AG09309 (cell line): ENCODE measurements at regions not wholly inside any gene's neighbourhood (a gene's known extent, or its start where the extent isn't known, plus 50 kb on each side); places are given as distances from the start of the nearest gene placed in this dataset.
"Not testable (repeated sequence)": the region's sequence is repeated elsewhere in the genome, so short reads cannot be mapped to it uniquely, and the experiment has no call there.

Experiments
- DNase-seq: peaks from one replicate; pipeline ENCODE4 v3.0.0-alpha.2; 2010; ENCODE audit warnings: low read depth
- H3K4me3 ChIP-seq: 2 replicates; pipeline ENCODE4 v1.5.1; 2011; ENCODE audit warnings: mild to moderate bottlenecking, low read depth, low read length, moderate library complexity; ENCODE audit not compliant: control insufficient read depth
- CTCF ChIP-seq: IDR thresholded peaks from 2 replicates; pipeline ENCODE4 v1.5.1; 2011; ENCODE audit warnings: mild to moderate bottlenecking, low read depth, low read length, inconsistent platforms; ENCODE audit not compliant: insufficient read depth, control insufficient read depth; ENCODE audit errors: missing control alignments

GRCh38 chr4:173651651-173652282, 121.7 kb upstream of the HAND2 start:
- H3K4me3 ChIP-seq = no peak overlapping the region
- DNase-seq = no peak
- no peak for TF ChIP-seq CTCF

- H3K4me3 ChIP-seq = no peak overlapping the region
Measured at GRCh38 chr4:173647902-173648301, 117.9 kb upstream of the HAND2 start.

GRCh38 chr4:173642509-173642908, 112.5 kb upstream of the HAND2 start:
- H3K4me3 ChIP-seq = no peak overlapping the region
- no peak for TF ChIP-seq CTCF
- DNase-seq = no peak

More at GRCh38 chr4:173647902-173648301, 117.9 kb upstream of the HAND2 start:
- TF ChIP-seq CTCF = no peak
- DNase-seq = no peak

- no peak for DNase-seq
- no peak overlapping the region for H3K4me3 ChIP-seq
Measured at GRCh38 chr4:173635395-173635794, 105.4 kb upstream of the HAND2 start.

GRCh38 chr4:173626277-173626676, 96.2 kb upstream of the HAND2 start:
- no peak for TF ChIP-seq CTCF
- DNase-seq = no peak
- H3K4me3 ChIP-seq = no peak overlapping the region

More at GRCh38 chr4:173635395-173635794, 105.4 kb upstream of the HAND2 start:
- no peak for TF ChIP-seq CTCF

GRCh38 chr4:173618648-173619047, 88.6 kb upstream of the HAND2 start:
- not testable (repeated sequence) for H3K4me3 ChIP-seq, DNase-seq

- TF ChIP-seq CTCF = no peak
- DNase-seq = no peak
- no peak overlapping the region for H3K4me3 ChIP-seq
Measured at GRCh38 chr4:173609158-173609557, 79.1 kb upstream of the HAND2 start.

- not testable (repeated sequence) for DNase-seq
Measured at GRCh38 chr4:173608632-173609031, 78.6 kb upstream of the HAND2 start.

More at GRCh38 chr4:173608632-173609031, 78.6 kb upstream of the HAND2 start:
- not testable (repeated sequence) for H3K4me3 ChIP-seq
